ENCODE measurements at regions not wholly inside any gene's neighbourhood (a gene's known extent, or its start where the extent isn't known, plus 50 kb on each side); places are given as distances from the start of the nearest gene placed in this dataset.

GRCh38 chrX:25701876-25702275, 436.3 kb upstream of the MAGEB18 start:
- Histone ChIP-seq H3K9ac (ENCODE audit: low read length) (no peak overlapping the region), H3K36me3 (ENCODE audit: insufficient read depth, low read length) (no peaks in the 10 kb centered on the region), H3F3A (ENCODE audit: insufficient read depth, low read length, poor library complexity, severe bottlenecking) (no peaks in the 10 kb centered on the region), H3K27ac (ENCODE audit: low read length) (no peak overlapping the region), H2AFZ (ENCODE audit: low read depth, low read length) (no peak overlapping the region), H3K4me3 (ENCODE audit: low read length) (no peak overlapping the region), H3K9me2 (ENCODE audit: insufficient read depth, low read length) (no peaks in the 10 kb centered on the region), H3K79me2 (replicated peaks; ENCODE audit: insufficient read depth, low read length) (no peaks in the 10 kb centered on the region), H4K20me1 (ENCODE audit: insufficient read depth) (no peaks in the 10 kb centered on the region), H3K27me3 (ENCODE audit: insufficient read depth, low read depth, low read length) (no peaks in the 10 kb centered on the region), H3K9me3 (ENCODE audit: low read length) (no peaks in the 10 kb centered on the region), H3K4me2 (ENCODE audit: low read length) (no peak overlapping the region)
- TF ChIP-seq TAF1 (IDR thresholded peaks at IDR 0.05; ENCODE audit: low read depth) (no peak), EP300 (conservative IDR thresholded peaks at IDR 0.05; ENCODE audit: poor library complexity, severe bottlenecking) (no peak), MXI1 (conservative IDR thresholded peaks at IDR 0.05; ENCODE audit: poor library complexity, severe bottlenecking) (no peak), CTCF (IDR thresholded peaks at IDR 0.05; ENCODE audit: poor library complexity, severe bottlenecking) (no peak), POLR2AphosphoS5 (IDR thresholded peaks at IDR 0.05) (no peak), RAD21 (conservative IDR thresholded peaks at IDR 0.05) (no peak), SMC3 (conservative IDR thresholded peaks at IDR 0.05; ENCODE audit: poor library complexity) (no peak), EZH2 (IDR thresholded peaks at IDR 0.05; ENCODE audit: borderline replicate concordance, insufficient read depth, low read length, poor library complexity, severe bottlenecking) (no peak)
- TF ChIP-seq, protein P1, sequence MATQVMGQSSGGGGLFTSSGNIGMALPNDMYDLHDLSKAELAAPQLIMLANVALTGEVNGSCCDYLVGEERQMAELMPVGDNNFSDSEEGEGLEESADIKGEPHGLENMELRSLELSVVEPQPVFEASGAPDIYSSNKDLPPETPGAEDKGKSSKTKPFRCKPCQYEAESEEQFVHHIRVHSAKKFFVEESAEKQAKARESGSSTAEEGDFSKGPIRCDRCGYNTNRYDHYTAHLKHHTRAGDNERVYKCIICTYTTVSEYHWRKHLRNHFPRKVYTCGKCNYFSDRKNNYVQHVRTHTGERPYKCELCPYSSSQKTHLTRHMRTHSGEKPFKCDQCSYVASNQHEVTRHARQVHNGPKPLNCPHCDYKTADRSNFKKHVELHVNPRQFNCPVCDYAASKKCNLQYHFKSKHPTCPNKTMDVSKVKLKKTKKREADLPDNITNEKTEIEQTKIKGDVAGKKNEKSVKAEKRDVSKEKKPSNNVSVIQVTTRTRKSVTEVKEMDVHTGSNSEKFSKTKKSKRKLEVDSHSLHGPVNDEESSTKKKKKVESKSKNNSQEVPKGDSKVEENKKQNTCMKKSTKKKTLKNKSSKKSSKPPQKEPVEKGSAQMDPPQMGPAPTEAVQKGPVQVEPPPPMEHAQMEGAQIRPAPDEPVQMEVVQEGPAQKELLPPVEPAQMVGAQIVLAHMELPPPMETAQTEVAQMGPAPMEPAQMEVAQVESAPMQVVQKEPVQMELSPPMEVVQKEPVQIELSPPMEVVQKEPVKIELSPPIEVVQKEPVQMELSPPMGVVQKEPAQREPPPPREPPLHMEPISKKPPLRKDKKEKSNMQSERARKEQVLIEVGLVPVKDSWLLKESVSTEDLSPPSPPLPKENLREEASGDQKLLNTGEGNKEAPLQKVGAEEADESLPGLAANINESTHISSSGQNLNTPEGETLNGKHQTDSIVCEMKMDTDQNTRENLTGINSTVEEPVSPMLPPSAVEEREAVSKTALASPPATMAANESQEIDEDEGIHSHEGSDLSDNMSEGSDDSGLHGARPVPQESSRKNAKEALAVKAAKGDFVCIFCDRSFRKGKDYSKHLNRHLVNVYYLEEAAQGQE (IDR thresholded peaks at IDR 0.05; ENCODE audit: borderline replicate concordance) = no peak

DNA sequence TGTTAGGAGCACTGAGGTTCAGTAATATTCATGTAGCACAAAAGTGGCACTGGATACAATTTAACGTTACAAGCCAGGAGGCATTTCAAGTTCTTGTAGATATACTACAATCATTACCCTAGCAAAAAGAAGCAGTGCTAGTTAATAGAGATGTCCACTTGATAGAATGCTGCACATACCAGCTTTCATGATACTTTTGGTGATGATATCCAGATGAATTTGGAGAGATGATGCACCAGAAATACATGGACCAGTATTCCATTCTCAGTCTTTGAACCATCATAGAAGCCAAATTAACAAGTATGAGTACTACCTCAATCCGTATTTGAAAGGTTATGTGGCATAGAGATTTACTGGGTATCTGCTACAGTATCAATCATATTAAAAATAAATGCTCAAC, 421.0 kb upstream of the MAGEB18 start:
- TF ChIP-seq CTCF (IDR thresholded peaks at IDR 0.05; ENCODE audit: poor library complexity, severe bottlenecking) = no peak
- no peak for TF ChIP-seq SMC3 (conservative IDR thresholded peaks at IDR 0.05; ENCODE audit: poor library complexity)
- TF ChIP-seq, protein P1 (IDR thresholded peaks at IDR 0.05; ENCODE audit: borderline replicate concordance) = no peak
- no peak for TF ChIP-seq TAF1 (IDR thresholded peaks at IDR 0.05; ENCODE audit: low read depth)
- TF ChIP-seq POLR2AphosphoS5 (IDR thresholded peaks at IDR 0.05) = no peak
- no peak for TF ChIP-seq MXI1 (conservative IDR thresholded peaks at IDR 0.05; ENCODE audit: poor library complexity, severe bottlenecking)
- TF ChIP-seq EZH2 (IDR thresholded peaks at IDR 0.05; ENCODE audit: borderline replicate concordance, insufficient read depth, low read length, poor library complexity, severe bottlenecking) = no peak
- no peak for TF ChIP-seq RAD21 (conservative IDR thresholded peaks at IDR 0.05)
- TF ChIP-seq EP300 (conservative IDR thresholded peaks at IDR 0.05; ENCODE audit: poor library complexity, severe bottlenecking) = no peak
- Histone ChIP-seq H3K4me2 (ENCODE audit: low read length) (no peak overlapping the region), H3F3A (ENCODE audit: insufficient read depth, low read length, poor library complexity, severe bottlenecking) (no peaks in the 10 kb centered on the region), H2AFZ (ENCODE audit: low read depth, low read length) (no peak overlapping the region), H3K9me3 (ENCODE audit: low read length) (no peaks in the 10 kb centered on the region), H4K20me1 (ENCODE audit: insufficient read depth) (no peaks in the 10 kb centered on the region), H3K36me3 (ENCODE audit: insufficient read depth, low read length) (no peaks in the 10 kb centered on the region), H3K79me2 (replicated peaks; ENCODE audit: insufficient read depth, low read length) (no peaks in the 10 kb centered on the region), H3K9me2 (ENCODE audit: insufficient read depth, low read length) (no peaks in the 10 kb centered on the region), H3K27me3 (ENCODE audit: insufficient read depth, low read depth, low read length) (no peaks in the 10 kb centered on the region), H3K4me3 (ENCODE audit: low read length) (no peak overlapping the region), H3K27ac (ENCODE audit: low read length) (no peak overlapping the region), H3K9ac (ENCODE audit: low read length) (no peak overlapping the region)

Measured in neural cell (in vitro differentiated cells).